ENCODE measurements at regions not wholly inside any gene's neighbourhood (a gene's known extent, or its start where the extent isn't known, plus 50 kb on each side); places are given as distances from the start of the nearest gene placed in this dataset.

DNA sequence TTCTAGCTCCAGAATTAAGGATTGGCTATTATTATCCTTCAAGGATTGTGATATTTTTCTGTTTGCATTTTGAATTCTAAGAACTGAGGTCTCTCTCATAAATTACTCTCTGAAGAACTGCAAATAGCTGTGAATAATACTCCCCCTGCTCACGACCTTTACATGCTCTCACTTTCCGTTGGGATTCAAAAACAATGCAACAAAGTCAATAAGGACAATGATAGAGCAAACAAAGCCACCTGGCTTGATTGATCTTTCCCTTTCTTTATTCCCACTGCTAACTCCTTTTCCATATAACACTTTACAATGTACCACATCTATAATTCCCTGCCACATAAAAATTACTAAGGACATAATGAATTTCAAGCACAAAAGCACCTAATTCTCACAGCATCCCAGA, 523.0 kb upstream of the CA10 start:
- H3K9me3 Mint-ChIP-seq (ENCODE audit: unreplicated experiment), result peaks cover 7% of the 10 kb centered on the region
- intact Hi-C loops (cut with micrococcal nuclease), result no loop called here
- H3K36me3 Mint-ChIP-seq (ENCODE audit: insufficient read depth, unreplicated experiment), result no peaks in the 10 kb centered on the region
- CTCF ChIA-PET, result no interaction called here
- POLR2A ChIA-PET, result no interaction called here
- BruUV-seq (replicated peaks), result no TSS peak
- H3K27ac Mint-ChIP-seq (ENCODE audit: low read depth, unreplicated experiment), result no peak overlapping the region
- DNase-seq (ENCODE audit: unreplicated experiment), result no peak
- H3K4me1 Mint-ChIP-seq (ENCODE audit: insufficient read depth, unreplicated experiment), result no peaks in the 10 kb centered on the region
- peaks cover 14% of the 10 kb centered on the region for H3K27me3 Mint-ChIP-seq (ENCODE audit: insufficient read depth, unreplicated experiment)
- TF ChIP-seq CTCF (IDR thresholded peaks at IDR 0.05; ENCODE audit: unreplicated experiment), result no peak
- no peak overlapping the region for H3K4me3 Mint-ChIP-seq (ENCODE audit: unreplicated experiment)

- no peaks in the 10 kb centered on the region for H3K36me3 Mint-ChIP-seq (ENCODE audit: insufficient read depth, unreplicated experiment)
- H3K27ac Mint-ChIP-seq (ENCODE audit: low read depth, unreplicated experiment), result no peak overlapping the region
- no peak overlapping the region for H3K4me3 Mint-ChIP-seq (ENCODE audit: unreplicated experiment)
- TF ChIP-seq CTCF (IDR thresholded peaks at IDR 0.05; ENCODE audit: unreplicated experiment), result no peak
- H3K9me3 Mint-ChIP-seq (ENCODE audit: unreplicated experiment), result peaks cover 7% of the 10 kb centered on the region
- no TSS peak for BruUV-seq (replicated peaks)
- POLR2A ChIA-PET, result no interaction called here
- CTCF ChIA-PET, result interaction anchor here (0.5 to 0.6 kb wide), 2 partner anchors 183 to 1884 kb away, joined by 3 read pairs; no protein-coding TSS in a partner anchor
- peak; percentile 2 for DNase-seq (ENCODE audit: unreplicated experiment)
- intact Hi-C loops (cut with micrococcal nuclease), result no loop called here
- H3K27me3 Mint-ChIP-seq (ENCODE audit: insufficient read depth, unreplicated experiment), result peaks cover 14% of the 10 kb centered on the region
- H3K4me1 Mint-ChIP-seq (ENCODE audit: insufficient read depth, unreplicated experiment), result no peaks in the 10 kb centered on the region
These were observed 519.7 kb upstream of the CA10 start for GRCh38 chr17:52678211-52678610.

DNA sequence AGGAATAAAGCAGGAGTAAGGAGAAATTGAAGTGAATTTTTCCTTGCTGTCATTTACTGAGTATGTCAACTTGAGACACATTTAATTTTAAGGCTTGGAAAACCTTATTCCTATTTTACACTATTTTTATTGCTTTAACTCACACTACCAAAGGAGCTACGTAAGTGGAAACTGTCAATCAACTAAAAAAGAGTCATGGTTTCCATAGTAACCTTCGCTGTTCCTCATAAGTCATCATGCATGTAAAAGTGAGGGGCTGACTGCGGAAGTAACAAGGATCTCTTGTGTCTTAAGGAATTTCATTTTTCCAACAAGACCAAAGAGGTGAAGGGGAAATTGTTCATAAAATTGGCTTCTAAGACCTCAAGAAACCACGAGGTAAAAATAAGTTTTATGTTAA, 516.2 kb upstream of the CA10 start:
- DNase-seq (ENCODE audit: unreplicated experiment), result no peak
- H3K27me3 Mint-ChIP-seq (ENCODE audit: insufficient read depth, unreplicated experiment), result peaks cover 7% of the 10 kb centered on the region
- no peak for TF ChIP-seq CTCF (IDR thresholded peaks at IDR 0.05; ENCODE audit: unreplicated experiment)
- H3K4me3 Mint-ChIP-seq (ENCODE audit: unreplicated experiment), result no peak overlapping the region
- ChIA-PET CTCF (no interaction called here), POLR2A (no interaction called here)
- no TSS peak for BruUV-seq (replicated peaks)
- no peak overlapping the region for H3K27ac Mint-ChIP-seq (ENCODE audit: low read depth, unreplicated experiment)
- intact Hi-C loops (cut with micrococcal nuclease), result no loop called here
- no peaks in the 10 kb centered on the region for H3K4me1 Mint-ChIP-seq (ENCODE audit: insufficient read depth, unreplicated experiment)
- H3K9me3 Mint-ChIP-seq (ENCODE audit: unreplicated experiment), result peaks cover 7% of the 10 kb centered on the region
- H3K36me3 Mint-ChIP-seq (ENCODE audit: insufficient read depth, unreplicated experiment), result no peaks in the 10 kb centered on the region

DNA sequence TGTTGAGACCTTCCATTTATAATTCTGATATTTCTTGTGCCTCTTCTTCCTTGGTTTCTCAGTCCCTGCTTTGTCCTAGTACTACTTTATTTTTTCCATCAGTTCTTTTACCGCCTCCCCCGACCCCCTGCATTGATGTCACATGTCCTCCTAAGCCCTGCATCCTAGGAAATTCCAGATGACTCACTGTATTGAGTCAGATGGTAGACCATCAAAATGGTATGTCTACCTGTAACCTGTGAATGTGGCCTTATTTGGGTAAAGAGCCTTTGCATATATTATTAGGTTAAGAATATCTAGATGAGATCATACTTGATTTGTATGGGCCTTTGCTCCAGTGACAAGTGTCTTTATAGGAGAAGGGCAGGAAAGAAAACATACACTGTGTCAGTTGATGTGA, 515.3 kb upstream of the CA10 start:
- TF ChIP-seq CTCF (IDR thresholded peaks at IDR 0.05; ENCODE audit: unreplicated experiment), result no peak
- Mint-ChIP-seq H3K36me3 (ENCODE audit: insufficient read depth, unreplicated experiment) (no peaks in the 10 kb centered on the region), H3K4me1 (ENCODE audit: insufficient read depth, unreplicated experiment) (no peaks in the 10 kb centered on the region), H3K9me3 (ENCODE audit: unreplicated experiment) (no peaks in the 10 kb centered on the region), H3K4me3 (ENCODE audit: unreplicated experiment) (no peak overlapping the region), H3K27ac (ENCODE audit: low read depth, unreplicated experiment) (no peak overlapping the region), H3K27me3 (ENCODE audit: insufficient read depth, unreplicated experiment) (peaks cover 7% of the 10 kb centered on the region)
- POLR2A ChIA-PET, result no interaction called here
- CTCF ChIA-PET, result no interaction called here
- no peak for DNase-seq (ENCODE audit: unreplicated experiment)
- BruUV-seq (replicated peaks), result no TSS peak
- intact Hi-C loops (cut with micrococcal nuclease), result no loop called here
